ENCODE measurements at regions not wholly inside any gene's neighbourhood (a gene's known extent, or its start where the extent isn't known, plus 50 kb on each side); places are given as distances from the start of the nearest gene placed in this dataset.
A peak's percentile ranks its signal among the peaks of the same experiment; 100 is the strongest.

DNA sequence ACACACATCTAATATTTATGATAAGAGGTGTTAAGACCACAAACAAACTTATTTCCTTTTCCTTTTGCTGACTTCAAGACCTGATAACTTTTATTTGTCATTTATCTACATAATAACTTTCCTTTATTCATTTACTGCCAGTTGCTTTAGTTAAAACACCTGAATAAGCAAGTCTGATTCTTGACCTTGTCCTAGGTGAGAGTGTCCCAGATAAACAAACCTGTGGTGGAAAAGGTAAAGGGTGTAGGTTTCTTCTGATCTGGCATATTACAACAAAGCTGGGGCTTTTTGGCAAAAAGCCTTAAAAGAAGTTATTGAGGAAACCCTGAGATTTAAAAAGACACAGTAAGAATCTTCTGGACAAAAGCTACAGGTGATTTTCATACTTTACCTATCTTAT lies 191.5 kb downstream of the ZBBX start:
- DNase-seq (ENCODE audit: low spot score), result no peak

DNA sequence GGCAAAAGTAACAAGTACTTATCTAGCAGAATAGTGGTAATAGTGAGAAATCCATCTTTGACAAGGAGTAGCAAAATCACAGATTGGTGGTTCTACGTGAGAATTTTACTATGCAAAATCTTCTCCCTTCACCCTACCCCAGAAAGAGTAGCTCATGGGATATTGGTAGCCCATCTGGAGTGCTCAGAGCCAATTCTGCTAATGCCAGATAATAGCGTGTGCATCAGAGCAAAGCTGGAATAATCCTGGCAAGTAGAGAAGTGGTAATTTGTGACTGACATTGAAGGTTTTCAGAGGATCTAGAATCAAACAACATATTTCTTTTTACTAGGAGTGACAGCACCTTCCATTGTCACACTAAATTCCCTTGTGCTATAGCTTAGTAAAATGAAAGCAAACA lies 192.9 kb downstream of the ZBBX start:
- DNase-seq (ENCODE audit: low spot score), result no peak

DNA sequence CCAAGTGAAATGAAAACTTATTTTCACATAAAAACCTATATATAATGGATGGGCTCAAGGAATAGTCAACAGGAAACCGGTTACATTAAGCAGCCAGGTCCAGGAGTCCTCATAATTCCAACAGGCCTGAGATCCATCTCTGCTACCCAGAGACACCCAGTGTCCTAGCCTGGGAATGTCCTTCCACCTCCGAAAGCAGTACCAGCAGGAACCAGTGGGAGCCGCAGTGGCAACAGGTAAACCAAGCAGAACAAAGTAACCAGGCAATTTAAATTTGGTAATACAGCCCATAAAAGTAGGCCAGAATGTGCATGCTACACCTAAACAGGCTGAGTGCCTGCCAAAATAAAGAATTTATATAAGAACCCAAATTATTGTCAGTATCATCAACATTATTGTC lies 195.6 kb downstream of the ZBBX start:
- DNase-seq (ENCODE audit: low spot score), result peak; percentile 14

DNA sequence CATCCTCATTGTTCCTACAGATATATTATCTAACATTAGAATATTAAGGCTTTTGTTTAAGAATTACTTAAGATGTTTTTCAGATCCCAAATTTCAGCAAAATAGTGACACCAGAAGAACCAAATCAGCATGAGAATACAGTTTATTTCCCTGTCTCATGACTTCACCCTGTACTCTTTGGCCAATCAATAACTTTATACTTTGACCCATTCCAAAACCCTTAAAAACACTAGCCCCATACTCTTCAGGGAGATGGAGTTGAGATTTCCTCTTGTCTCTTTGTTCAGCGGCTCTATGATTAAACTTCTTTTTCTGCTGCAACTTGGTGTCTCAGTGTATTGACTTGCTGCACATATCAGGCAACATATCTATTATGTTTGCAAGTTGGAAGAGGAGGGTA lies 207.7 kb downstream of the ZBBX start:
- DNase-seq (ENCODE audit: low spot score), result no peak

DNA sequence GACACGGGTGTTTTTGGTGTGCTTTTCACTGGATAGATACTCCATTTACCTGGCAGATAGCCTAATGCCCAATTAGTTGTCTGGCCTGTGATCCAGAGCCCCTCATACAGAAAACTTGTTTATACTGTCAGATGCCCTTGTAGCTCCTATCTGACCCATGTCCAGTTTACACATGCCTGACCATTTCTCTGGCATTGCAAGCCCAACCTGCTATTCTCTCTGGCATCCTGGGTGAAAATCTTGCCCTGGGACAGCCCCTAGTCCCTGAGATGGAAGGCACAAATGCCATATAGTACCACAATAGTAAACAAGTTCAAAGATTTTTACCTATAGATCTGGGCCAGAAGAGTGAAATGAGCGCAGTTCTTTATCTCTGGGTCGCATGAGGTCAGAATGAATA lies 212.6 kb downstream of the ZBBX start:
- no peak for DNase-seq (ENCODE audit: low spot score)

DNA sequence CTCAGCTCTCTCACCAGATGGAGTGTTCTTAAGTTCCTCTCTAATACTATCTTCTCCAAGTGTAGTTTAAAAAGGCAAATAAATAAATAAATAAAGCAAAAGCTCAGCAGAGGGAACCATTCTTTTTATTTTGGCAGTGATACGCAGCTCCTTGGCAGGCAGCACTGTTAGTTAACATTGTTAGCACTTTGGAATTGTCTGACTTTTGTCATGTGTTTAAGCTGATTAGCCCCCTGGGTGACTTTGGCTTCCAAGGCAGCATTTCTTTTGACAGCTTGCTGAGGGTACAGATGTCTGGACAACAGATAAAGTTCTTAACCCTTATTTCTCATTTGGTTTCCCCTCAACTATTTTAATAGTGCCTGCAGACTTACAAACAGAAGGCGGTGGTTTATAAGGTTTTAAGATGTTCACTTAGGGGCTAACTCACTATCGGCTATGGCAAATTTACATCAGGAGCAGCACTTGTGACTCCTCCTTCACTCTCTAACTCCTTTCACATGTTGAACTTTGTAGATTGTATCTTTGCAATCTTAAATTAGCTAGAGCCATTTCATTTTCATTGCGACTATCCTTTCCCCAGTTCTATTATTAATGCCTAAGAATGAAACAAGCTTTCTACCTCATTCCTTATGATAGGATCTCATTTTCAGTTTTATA lies 213.4 kb downstream of the ZBBX start:
- DNase-seq (ENCODE audit: low spot score), result no peak

DNA sequence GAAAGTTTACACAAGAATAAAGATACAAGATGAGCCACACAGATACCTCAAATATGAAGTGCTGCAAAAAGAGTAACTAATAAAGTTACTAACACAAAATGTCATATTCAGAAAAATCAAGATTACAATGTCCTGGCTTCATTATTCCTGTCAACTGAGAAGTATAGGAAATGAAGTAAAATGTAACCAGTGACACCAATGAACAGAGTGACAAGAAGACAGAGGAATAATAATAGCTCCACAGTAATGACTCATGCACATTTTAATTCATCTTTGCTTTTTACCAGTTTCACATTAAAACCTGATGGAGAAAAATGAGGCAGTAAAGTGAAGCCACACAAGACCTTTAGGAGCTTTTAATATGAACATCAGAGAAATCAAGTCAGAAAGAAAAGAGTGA lies 214.1 kb downstream of the ZBBX start:
- DNase-seq (ENCODE audit: low spot score), result no peak

DNA sequence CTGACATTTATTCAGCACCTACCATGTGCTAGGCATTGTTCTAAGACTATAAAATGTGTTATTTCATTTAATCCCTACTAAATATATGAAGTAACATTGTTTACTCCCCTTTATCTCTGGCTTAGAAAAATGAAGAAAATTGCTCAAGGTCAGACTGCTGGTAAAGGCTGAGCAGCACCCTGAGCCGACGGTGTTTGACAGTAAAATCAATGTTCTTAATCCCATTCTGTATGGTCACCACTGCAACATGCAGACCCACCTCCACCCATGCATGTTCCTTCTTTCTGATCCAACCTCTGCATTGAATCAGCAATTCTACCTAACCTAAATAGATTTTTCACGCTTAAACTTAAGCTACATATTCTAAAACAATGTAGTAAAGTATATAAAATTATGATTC lies 216.5 kb downstream of the ZBBX start:
- DNase-seq (ENCODE audit: low spot score), result no peak

DNA sequence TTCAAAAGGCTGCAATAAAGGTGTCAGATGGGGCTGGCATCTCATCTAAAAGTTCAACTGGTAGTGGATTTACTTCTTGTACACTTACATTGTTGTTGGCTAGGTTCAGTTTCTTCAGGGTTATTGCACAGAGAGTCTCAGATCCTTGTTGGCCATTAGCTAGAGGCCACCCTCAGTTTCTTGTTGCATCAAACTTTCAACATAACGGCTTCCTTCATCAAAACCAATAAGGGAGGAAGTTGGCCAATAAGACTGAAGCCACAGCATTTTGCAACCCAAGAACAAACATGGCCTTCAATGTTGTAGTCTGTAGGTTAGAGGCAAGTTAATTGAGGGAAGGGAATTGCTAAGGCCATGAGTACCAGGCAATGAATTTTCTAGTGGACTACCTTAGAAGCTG lies 218.0 kb downstream of the ZBBX start:
- no peak for DNase-seq (ENCODE audit: low spot score)

DNA sequence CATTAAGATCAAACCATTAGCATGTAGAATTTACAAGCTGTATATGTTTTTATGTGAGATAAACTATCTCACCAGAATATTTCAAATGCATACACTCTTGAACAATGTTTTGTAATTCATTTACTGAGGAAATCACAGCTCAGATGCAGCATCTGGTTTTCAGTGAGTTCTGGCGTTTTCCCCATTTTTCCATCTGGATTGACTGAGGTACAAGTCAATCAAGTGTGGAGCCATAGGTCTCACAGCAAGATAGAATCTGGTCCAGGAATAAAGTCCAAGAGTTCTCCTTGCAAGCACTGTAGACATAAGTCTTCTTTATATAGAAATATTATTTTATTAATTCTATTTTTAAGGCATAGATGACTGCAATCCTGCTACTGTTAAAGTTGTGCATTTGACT lies 219.3 kb downstream of the ZBBX start:
- no peak for DNase-seq (ENCODE audit: low spot score)

DNA sequence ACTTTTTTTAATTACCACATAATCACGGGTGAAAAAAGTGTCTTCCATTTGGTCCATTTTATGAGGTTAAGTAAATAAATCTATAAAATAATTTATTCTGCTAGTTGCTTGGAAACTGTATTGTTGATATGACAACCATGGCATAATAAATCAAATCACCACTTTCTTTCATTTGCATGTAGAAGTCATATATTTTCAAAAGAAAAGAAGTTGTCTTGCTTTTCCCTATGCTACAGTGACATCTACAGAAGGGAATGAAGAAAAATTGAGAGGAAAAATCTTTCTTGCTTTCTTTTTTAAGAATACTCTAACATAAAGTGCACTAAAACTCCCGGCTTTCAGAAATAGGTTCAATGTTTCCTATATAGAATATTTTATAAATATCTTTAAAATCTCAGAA lies 228.5 kb downstream of the ZBBX start:
- DNase-seq (ENCODE audit: low spot score), result no peak

DNA sequence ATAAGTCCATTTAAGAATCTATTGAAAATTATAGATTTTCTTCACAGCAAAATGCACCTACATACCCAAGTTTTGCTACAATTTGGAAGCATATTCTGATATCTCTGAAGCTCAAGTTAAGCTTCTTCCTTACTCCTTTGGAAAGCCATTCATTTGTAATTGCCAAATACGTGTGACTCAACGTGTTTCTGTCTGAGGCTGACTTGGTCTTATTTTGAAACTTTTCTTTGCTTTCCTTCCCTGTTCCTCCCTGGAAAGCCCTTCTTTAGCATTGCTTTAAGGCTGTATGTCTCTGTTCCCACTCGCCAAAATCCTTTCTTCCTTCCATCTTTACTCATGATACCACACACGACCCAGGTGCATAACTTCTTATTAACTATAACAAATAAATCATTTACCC lies 232.0 kb downstream of the ZBBX start:
- no peak for DNase-seq (ENCODE audit: low spot score)

DNA sequence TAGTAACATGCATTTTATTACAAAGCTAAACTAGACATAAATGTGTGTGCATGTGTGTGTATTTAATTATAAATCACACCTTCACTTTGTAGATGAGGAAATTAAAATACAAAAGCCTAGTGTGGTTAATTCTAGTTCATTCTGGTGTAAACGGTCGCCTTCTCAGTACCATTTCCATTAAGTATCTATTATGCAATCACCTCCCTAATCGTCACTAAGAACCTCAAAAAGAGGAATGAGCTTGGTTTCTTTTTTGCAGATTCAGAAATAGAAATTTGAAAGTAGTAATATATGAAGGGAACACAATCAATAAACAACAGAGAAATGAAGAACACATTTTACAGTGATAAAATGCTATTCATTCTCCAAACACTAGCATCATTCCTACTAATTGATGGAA lies 233.2 kb downstream of the ZBBX start:
- no peak for DNase-seq (ENCODE audit: low spot score)

DNA sequence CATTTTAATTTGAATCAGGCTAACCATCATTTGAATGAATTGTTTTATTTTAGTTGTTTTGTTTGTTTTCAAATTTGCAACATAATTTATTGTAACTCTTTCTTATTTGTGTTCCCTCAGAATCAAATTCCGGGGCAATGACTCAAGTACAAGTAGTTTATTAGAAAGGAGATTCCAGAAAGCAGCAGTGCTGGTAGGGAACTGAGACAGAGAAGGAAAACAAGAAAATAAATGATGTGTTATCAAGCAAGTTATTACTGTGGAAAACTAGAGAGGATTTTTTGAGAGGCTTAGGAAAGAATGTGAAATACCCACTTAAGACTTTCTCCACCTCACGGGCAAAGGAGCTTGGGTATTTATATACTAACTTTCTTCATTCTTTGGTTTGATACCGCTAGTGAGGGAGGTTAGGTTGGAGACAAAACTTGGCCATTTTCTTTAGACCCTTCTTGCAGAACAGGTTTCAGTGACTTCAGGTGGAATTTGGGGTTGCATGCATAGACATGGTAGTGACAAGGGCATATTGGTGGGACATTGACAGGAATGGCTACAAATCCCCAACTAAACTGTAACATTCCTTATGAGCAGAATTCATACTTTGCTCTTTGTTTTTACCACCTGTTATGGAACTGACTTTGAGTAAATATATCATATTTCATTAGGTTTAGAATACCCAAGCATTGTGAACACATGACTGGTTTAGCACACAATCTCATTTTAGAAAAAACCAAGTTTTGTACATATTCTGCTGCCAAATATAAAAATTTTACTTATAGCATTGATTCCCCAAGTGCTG lies 254.3 kb downstream of the ZBBX start:
- DNase-seq (ENCODE audit: low spot score), result no peak

DNA sequence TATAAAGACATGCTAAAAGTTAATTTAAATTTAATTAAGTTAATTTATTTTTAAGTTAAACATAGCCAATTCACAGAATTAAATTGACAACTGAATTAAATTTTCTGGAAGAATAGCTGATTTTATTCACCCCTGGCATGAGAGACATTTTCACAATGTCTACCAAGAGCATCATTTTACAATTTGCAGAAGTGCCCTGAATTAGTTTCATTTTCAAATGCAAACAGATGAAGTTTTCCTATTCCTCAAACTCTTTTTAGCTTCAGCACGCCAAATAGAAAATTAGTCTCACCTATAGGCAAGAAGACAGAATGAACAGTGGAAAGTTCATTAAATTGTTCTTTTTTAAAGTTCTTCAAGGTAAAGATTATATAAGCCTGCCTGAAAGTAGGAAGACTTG lies 259.3 kb downstream of the ZBBX start:
- DNase-seq (ENCODE audit: low spot score), result no peak

DNA sequence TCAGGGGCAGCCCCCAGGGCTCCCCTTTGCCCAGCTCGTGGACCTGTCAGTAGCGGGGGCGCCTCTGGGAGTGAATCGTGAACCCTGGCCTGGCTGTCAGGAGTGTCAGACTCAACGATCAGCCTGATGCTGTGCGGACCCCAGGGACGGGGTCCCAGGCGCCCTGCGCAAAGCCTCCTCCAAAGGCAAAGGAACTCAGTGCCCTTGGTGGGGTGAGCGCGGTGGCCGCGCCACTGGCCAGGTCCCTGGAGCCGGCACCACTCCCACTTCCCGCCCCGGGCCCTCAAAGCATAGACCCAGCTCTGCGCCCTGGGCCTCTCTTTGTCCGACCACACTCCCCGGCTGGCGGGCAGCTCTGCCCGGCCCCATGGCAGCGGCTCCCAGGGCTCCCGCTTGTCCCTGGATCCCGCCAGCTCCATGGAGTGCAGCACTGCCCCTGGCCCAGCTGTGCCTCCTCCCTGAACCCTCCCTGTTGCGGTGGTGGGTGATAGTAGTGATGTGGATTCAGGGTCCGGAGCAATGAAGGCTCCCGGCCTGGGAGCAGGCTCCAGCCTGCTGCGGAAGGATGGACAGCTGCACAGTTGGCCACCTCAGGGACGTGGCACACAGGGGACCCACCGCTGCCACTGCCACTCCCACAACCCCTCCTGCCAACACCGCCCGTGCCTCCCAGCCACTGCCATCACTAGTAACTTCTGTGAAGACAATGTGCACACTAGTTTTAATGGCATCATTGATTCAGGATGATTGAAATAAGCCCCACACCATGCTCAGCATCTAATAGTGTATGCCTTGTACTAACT lies 263.8 kb downstream of the ZBBX start:
- DNase-seq (ENCODE audit: low spot score), result no peak

DNA sequence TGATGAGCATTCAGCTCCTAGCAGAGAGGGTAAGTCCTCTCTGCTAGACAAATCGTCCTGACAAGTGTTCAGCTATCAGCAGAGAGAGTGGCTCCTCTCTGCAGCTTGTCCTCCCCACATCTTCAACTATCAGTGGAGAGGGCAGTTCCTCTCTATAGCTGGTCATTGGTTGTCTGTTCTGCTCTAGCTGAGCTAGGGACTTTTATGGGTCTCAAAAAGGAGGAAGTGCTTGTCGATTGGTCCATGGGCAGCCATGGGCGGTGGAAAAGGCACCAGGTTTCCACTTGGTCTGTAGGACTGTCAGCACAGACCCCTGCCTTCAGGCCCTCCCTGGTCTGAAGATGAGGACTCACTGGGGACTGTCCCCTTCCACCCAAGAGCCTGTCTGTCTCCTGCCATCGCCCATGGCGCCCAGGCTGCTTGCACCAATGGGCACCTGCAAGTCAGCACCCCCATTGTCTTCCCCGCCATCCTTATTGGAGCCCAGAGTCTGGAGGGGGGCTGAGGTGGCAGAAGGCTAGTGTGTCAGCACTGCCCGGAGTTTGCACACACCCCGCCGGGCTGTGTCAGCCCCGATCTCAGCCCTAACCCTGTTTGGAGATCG lies 264.7 kb downstream of the ZBBX start:
- DNase-seq (ENCODE audit: low spot score), result no peak

DNA sequence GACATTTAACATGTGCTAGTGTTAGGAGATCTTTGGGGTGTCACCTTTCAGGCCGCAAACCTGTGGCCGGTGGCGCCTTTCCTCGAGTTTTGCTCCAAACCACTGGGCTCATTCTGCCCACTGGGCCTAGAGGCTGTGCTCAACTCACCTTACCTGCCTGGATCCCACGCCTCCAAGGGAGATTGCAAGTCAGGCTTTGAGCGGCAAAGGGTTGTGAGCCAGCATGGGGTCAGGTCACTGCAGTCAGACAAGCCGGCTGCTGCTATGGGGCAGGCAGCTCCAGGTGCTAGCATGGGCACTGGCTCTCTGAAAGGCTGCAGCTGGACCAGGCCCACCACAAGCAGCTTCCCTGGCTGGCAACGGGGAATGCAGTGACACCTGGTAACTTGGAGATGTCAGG lies 265.5 kb downstream of the ZBBX start:
- no peak for DNase-seq (ENCODE audit: low spot score)

DNA sequence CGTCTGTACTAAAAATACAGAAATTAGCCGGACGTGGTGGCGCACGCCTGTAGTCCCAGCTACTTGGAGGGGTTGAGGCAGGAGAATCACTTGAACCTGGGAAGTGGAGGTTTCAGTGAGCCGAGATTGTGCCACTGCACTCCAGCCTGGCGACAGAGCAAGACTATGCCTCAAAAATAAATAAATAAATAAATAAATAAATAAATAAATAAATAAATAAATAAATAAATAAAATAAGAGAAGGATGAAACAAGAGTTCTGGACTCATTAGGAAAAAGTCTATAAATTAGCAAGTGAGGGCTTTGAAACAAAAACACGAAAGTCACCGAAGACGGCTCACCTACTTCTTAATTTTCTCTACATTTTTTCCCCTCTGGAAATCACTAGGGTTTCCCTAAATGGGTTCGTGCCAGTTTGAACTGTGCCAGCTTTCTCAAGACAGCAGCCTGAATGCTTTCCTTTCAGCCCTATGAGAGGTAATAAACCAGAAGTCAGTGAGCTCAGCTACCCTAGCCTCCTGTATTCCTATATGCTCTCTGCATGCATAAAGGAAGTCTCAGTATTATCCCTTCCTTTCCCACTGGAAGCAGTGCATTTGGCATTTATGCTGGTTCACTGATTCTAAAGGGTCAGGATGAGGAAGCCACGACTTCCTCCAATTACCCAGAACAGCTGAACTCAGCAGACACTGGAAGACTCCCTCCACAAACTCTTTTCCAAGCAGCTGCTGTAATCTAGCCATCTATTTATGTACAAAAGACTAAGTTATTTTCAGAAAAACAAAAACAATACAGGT lies 266.9 kb downstream of the ZBBX start:
- DNase-seq (ENCODE audit: low spot score), result peak; percentile 27

DNA sequence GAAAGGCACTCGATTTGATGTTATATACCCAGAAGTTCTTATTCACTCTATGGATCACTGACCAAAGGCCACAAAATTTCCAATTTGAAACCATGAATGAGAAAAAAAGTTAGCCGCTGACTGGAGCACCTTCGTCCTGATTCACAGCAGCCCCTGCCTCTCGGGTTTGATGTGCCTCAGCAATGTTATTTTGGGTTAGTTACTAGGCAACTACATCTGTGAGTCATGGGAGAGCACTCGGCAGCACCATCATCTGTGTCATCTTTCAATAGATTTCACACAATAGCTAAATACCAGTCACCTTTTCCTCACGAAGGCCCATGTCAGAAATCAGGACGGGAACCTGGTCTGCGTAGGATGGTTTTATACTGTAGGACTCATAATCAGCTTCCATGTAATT lies 269.2 kb downstream of the ZBBX start:
- peak; percentile 23 for DNase-seq (ENCODE audit: low spot score)

DNA sequence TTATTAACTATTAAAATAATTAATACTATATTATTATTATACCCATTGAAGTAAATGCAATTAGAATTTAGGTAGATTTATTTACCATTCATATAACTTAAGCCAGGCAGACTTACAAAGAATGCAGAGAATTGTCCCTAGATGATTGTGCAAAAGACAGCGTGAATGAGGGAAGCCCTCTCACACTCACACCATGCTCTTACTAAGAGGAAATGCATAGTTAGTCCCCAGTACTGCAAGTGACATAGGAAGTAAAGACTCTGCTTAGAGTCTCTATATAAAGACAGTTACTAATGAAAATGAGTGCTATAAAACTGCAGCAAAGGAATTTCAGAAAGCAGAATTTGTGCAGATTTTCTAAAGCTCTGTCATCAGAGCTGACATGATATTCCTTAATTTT lies 270.4 kb downstream of the ZBBX start:
- DNase-seq (ENCODE audit: low spot score), result no peak

DNA sequence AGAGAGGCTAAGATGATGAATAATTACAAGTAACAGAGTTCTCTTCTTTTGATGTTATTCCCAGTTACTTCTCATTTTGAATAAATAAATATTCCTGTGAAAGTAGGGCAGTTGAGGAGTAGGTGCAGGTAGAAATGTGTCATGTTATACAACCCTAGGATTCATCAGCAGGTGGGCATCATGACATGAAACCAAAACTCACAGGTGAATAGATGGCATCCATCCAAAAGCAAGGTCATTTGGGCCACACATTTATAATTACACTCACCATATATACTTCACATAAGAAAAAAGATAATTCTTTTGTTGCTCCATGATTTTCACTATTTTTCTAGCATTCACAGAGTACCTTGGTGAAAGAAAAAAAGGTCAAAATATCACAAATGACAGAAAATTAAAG lies 273.6 kb downstream of the ZBBX start:
- DNase-seq (ENCODE audit: low spot score), result no peak
